Spleen (tissue), 11 donors: ENCODE measurements at regions not wholly inside any gene's neighbourhood (a gene's known extent, or its start where the extent isn't known, plus 50 kb on each side); places are given as distances from the start of the nearest gene placed in this dataset.

Experiments
- DNase-seq: peaks from one replicate; pipeline ENCODE4 v3.0.0-alpha.2; 2020
- H3K27ac ChIP-seq, 8 donors: fragments of 200-600 bp; sonication (generic) in 7 of 8; 1 replicate in 4 of 8; 2 replicates in 4 of 8; pipeline versions ENCODE4 v1.5.0 to v1.8.0; 2016 to 2021; ENCODE audit warnings: inconsistent platforms in 4 of 8, mild to moderate bottlenecking in 4 of 8, moderate library complexity in 1 of 8
- H3K27me3 ChIP-seq, 7 donors: fragments of 200-600 bp; sonication (generic) in 6 of 7; replicated peaks in 1 of 7; 1 replicate in 4 of 7; 2 replicates in 3 of 7; pipeline versions ENCODE4 v1.5.0 to v1.8.0; 2016 to 2021; ENCODE audit warnings: inconsistent platforms in 3 of 7, mild to moderate bottlenecking in 1 of 7
- H3K36me3 ChIP-seq, 6 donors: fragments of 200-600 bp; sonication (generic) in 5 of 6; 1 replicate in 4 of 6; 2 replicates in 2 of 6; pipeline versions ENCODE4 v1.5.0 to v1.8.0; 2016 to 2021; ENCODE audit warnings: inconsistent platforms in 2 of 6
- H3K4me1 ChIP-seq, 6 donors: fragments of 200-600 bp; sonication (generic) in 5 of 6; 1 replicate in 3 of 6; 2 replicates in 3 of 6; pipeline versions ENCODE4 v1.5.0 to v1.8.0; 2016 to 2021; ENCODE audit warnings: inconsistent platforms in 3 of 6
- H3K4me3 ChIP-seq, 8 donors: fragments of 200-600 bp; sonication (generic) in 7 of 8; 1 replicate in 4 of 8; 2 replicates in 4 of 8; pipeline versions ENCODE4 v1.5.0 to v1.8.0; 2016 to 2021; ENCODE audit warnings: inconsistent platforms in 4 of 8, mild to moderate bottlenecking in 4 of 8, moderate library complexity in 2 of 8
- H3K9me3 ChIP-seq, 8 donors: fragments of 200-600 bp; sonication (generic) in 7 of 8; 1 replicate in 4 of 8; 2 replicates in 4 of 8; pipeline versions ENCODE4 v1.5.0 to v1.8.0; 2016 to 2021; ENCODE audit warnings: inconsistent platforms in 4 of 8
- CTCF ChIP-seq, 11 experiments: fragments of 200-600 bp in 7 of 11; fragments of 450-650 bp in 4 of 11; sonication (generic) in 4 of 11; IDR thresholded peaks in 8 of 11; conservative IDR thresholded peaks in 3 of 11; 1 replicate in 7 of 11; 2 replicates in 4 of 11; pipeline versions ENCODE4 v1.4.0 to v1.8.0; 2016 to 2021; ENCODE audit warnings: antibody characterized with exemption in 11 of 11, inconsistent platforms in 4 of 11, mild to moderate bottlenecking in 1 of 11
- POLR2A ChIP-seq, 3 donors: fragments of 450-650 bp; IDR thresholded peaks; one replicate each; pipeline ENCODE4 v1.5.1; 2017; ENCODE audit warnings: antibody characterized with exemption in 3 of 3, mild to moderate bottlenecking in 1 of 3
- POLR2AphosphoS5 ChIP-seq, 3 donors: sonication (generic); formaldehyde crosslinking; IDR thresholded peaks; one replicate each; pipeline ENCODE4 v1.5.1; 2017; ENCODE audit warnings: antibody characterized with exemption in 3 of 3
- WGBS, 5 donors: extraction: QIAGEN DNeasy Blood & Tissue Kit in 3 of 5; methylation state at CpG; one replicate each; pipeline versions ENCODE4 v1.1.5 to v1.1.7; 2013 to 2018; 5-methylcytosine and 5-hydroxymethylcytosine counted together
- intact Hi-C: fragments of 100-400 bp; cut with DNase I; formaldehyde crosslinking; loops from one replicate; pipeline ENCODE4 v1.15.0; 2023; ENCODE audit warnings: low total_unique reads
- donor health status: healthy with polysubstance abuse.
- donor health status: DM: no; HTN: no; CAD: no; lungs with moderate emphysema.
- donor health status: DM: no; HTN: no; CAD: no.
- donor health status: Bipolar disorder and iron deficiency.
- donor health status: healthy.
- donor health status: DM: no; HTN: no; CAD: no.
- donor health status: DM: yes; HTN: yes; CAD: no.

- Histone ChIP-seq H3K27ac (no peak overlapping the region), H3K4me3 (no peak overlapping the region), H3K27me3 (peaks cover 0 to 29% (median 0%) of the 10 kb centered on the region in 7 donors), H3K36me3 (no peaks in the 10 kb centered on the region), H3K4me1 (peaks cover 0 to 13% (median 3%) of the 10 kb centered on the region in 6 donors), H3K9me3 (no peaks in the 10 kb centered on the region)
- peak; percentile 8 to 44 (median 37) for TF ChIP-seq POLR2AphosphoS5 (IDR thresholded peaks at IDR 0.05)
- TF ChIP-seq POLR2A (IDR thresholded peaks at IDR 0.05), result no peak
- DNase-seq, result no peak
- 48 to 88% (median 70%) methylated on average over 7 of the region's 7 CpGs for WGBS, 5 donors
- intact Hi-C loops, result no loop called here
Observed at GRCh38 chr2:120901201-120901600, 165.5 kb downstream of the GLI2 start.

DNA sequence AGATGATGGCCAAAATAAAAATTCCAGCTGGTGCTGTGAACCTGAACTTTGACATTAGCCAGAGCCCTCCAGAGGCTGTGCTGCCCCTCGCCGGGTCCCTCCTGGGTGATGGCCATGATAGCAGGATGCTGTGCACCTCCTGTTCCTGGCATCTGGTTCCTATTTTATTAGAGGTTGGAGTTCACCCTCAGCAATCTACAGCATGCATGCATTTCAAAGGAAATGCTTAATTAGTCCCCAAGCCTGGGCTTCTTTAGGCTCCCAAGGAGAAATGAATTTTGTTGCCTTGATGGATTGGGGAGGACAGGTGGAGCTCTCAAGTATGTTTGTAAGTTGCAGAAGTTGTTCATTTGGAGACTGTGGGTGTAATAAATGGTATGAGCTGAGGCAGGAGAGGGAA is 166.9 kb downstream of the GLI2 start:
- 36 to 62% (median 59%) methylated on average over 2 of the region's 2 CpGs for WGBS, 5 donors

DNA sequence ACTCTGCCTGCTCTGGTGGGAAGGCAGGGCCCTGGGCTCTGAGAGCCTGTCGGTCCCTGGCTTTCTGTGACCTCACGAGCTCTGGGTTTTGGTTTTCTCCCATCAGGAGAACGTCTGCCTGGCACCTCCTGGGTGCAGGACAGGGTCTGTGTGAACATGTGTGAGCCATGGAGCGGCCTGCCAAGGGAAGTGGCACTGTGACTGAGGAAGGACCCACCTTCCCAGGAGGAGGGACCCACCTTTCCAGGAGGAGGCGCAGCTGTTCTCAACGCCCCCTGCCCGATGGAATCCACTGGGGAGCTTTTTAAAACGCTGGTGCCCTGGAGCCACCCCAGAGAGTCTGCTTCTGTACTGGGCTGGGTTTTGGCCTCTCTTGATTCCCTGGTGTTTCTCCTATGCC is 168.7 kb downstream of the GLI2 start:
- intact Hi-C loops, result no loop called here
- H3K27me3 ChIP-seq, result peaks cover 0 to 45% (median 0%) of the 10 kb centered on the region in 7 donors
- peaks cover 0 to 13% (median 3%) of the 10 kb centered on the region in 6 donors for H3K4me1 ChIP-seq
- TF ChIP-seq CTCF (IDR thresholded peaks at IDR 0.05 in 8 of 11, conservative IDR thresholded peaks at IDR 0.05 in 3 of 11) (no peak), POLR2AphosphoS5 (IDR thresholded peaks at IDR 0.05) (no peak), POLR2A (IDR thresholded peaks at IDR 0.05) (no peak)
- H3K9me3 ChIP-seq, result no peaks in the 10 kb centered on the region
- 79 to 97% (median 81%) methylated on average over 8 of the region's 8 CpGs for WGBS, 5 donors
- H3K36me3 ChIP-seq, result no peaks in the 10 kb centered on the region
- no peak overlapping the region for H3K4me3 ChIP-seq
- no peak for DNase-seq
- H3K27ac ChIP-seq, result no peak overlapping the region

More for the DNA sequence above, 166.9 kb downstream of the GLI2 start:
- Histone ChIP-seq H3K4me3 (no peak overlapping the region), H3K36me3 (no peaks in the 10 kb centered on the region), H3K9me3 (no peaks in the 10 kb centered on the region), H3K4me1 (peaks cover 0 to 13% (median 3%) of the 10 kb centered on the region in 6 donors), H3K27ac (no peak overlapping the region), H3K27me3 (peaks cover 0 to 29% (median 0%) of the 10 kb centered on the region in 7 donors)
- intact Hi-C loops, result no loop called here
- DNase-seq, result no peak
- TF ChIP-seq POLR2AphosphoS5 (IDR thresholded peaks at IDR 0.05) (no peak), POLR2A (IDR thresholded peaks at IDR 0.05) (no peak), CTCF (IDR thresholded peaks at IDR 0.05 in 8 of 11, conservative IDR thresholded peaks at IDR 0.05 in 3 of 11) (no peak)

DNA sequence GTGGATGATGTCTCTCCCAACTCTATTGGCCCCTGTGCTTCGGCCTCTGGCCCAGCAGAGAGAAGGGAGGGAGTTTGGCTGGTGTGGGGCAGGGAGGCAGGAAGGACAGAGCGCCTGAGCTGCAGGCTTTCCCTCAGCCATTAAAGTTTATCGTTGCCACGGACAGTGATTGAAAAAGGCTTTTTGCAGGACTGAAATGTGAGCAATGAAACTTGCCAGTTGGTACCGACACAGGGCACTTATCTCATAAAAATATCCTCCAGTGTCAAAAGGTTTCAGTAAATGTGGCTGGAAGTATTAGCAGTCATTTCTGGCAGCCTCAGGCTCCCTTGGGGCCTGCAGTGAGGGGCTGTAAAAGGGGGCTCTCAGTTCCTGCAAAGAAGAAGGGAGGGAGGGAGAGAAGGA is 169.2 kb downstream of the GLI2 start:
- H3K4me1 ChIP-seq, result peaks cover 0 to 13% (median 3%) of the 10 kb centered on the region in 6 donors
- H3K27ac ChIP-seq, result no peak overlapping the region
- no peaks in the 10 kb centered on the region for H3K9me3 ChIP-seq
- H3K36me3 ChIP-seq, result no peaks in the 10 kb centered on the region
- no peak for TF ChIP-seq CTCF (IDR thresholded peaks at IDR 0.05 in 8 of 11, conservative IDR thresholded peaks at IDR 0.05 in 3 of 11)
- no peak for TF ChIP-seq POLR2A (IDR thresholded peaks at IDR 0.05)
- TF ChIP-seq POLR2AphosphoS5 (IDR thresholded peaks at IDR 0.05), result no peak
- no peak for DNase-seq
- H3K4me3 ChIP-seq, result no peak overlapping the region
- intact Hi-C loops, result no loop called here
- peaks cover 0 to 45% (median 0%) of the 10 kb centered on the region in 7 donors for H3K27me3 ChIP-seq
- WGBS, 5 donors, result 44 to 73% (median 61%) methylated on average over 5 of the region's 5 CpGs

DNA sequence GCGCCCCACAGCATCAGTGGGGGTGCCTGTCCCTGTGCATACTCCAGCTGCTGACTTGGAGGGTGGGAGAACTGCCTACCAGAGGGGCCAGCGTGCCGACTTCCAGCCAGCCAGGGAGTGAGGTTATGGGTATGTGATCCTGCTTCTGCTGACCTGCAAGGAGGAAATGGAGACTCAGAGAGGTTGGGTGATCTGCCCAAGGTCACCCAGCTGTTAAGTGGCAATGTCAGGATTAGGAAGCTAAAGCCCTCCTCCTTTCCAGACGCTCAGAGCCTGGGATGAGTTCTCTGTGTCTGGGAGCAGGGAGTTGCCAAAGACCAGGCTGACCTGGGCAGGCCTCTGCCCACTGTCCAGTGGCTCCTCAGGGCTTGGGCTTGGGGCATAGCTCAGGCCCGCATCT is 169.6 kb downstream of the GLI2 start:
- Histone ChIP-seq H3K9me3 (no peaks in the 10 kb centered on the region), H3K27ac (no peak overlapping the region), H3K27me3 (peaks cover 0 to 50% (median 0%) of the 10 kb centered on the region in 7 donors), H3K36me3 (no peaks in the 10 kb centered on the region), H3K4me3 (no peak overlapping the region), H3K4me1 (peaks cover 0 to 12% (median 3%) of the 10 kb centered on the region in 6 donors)
- no peak for DNase-seq
- TF ChIP-seq CTCF (IDR thresholded peaks at IDR 0.05 in 8 of 11, conservative IDR thresholded peaks at IDR 0.05 in 3 of 11), result no peak
- no peak for TF ChIP-seq POLR2A (IDR thresholded peaks at IDR 0.05)
- TF ChIP-seq POLR2AphosphoS5 (IDR thresholded peaks at IDR 0.05), result no peak
- 62 to 74% (median 73%) methylated on average over 4 to 5 of the region's 5 CpGs for WGBS, 5 donors
- intact Hi-C loops, result no loop called here
